ENCODE measurements at regions not wholly inside any gene's neighbourhood (a gene's known extent, or its start where the extent isn't known, plus 50 kb on each side); places are given as distances from the start of the nearest gene placed in this dataset.

GRCh38 chr10:4070184-4070583 lies 285.2 kb upstream of the KLF6 start:
- TF ChIP-seq CTCF (IDR thresholded peaks at IDR 0.05; ENCODE audit: insufficient read depth, low read depth, low read length), result no peak
- no peak for TF ChIP-seq EZH2 (IDR thresholded peaks at IDR 0.05; ENCODE audit: insufficient read depth, low read length)
